ENCODE measurements at regions not wholly inside any gene's neighbourhood (a gene's known extent, or its start where the extent isn't known, plus 50 kb on each side); places are given as distances from the start of the nearest gene placed in this dataset.
"Not testable (repeated sequence)": the region's sequence is repeated elsewhere in the genome, so short reads cannot be mapped to it uniquely, and the experiment has no call there.

DNA sequence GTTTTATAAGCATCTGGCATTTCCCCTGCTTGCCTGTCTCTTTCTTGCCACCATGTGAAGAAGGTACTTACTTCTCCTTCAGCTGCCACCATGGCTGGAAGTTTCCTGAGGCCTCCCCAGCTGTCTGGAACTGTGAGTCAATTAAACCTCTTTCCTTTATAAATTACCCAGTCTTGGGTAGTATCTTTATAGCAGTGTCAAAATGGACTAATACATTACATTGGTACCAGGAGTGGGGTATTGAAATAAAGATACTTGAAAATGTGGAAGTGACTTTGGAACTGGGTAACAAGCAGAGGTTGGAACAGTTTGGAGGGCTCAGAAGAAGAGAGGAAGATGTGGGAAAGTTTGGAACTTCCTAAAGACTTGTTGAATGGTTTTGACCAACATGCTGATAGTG is 223.9 kb upstream of the F9 start:
- BruUV-seq (replicated peaks); POLR2A ChIA-PET; H3K27ac ChIP-seq (ENCODE audit: low read depth, low read length, poor library complexity, severe bottlenecking); H3K4me1 ChIP-seq (ENCODE audit: insufficient read depth, low read length, poor library complexity, severe bottlenecking); H4K20me1 ChIP-seq (ENCODE audit: insufficient read depth, low read length); CTCF ChIA-PET (ENCODE audit: unreplicated experiment); H3K9me2 ChIP-seq (ENCODE audit: insufficient read depth, low read length); H3K79me2 ChIP-seq (ENCODE audit: insufficient read depth, low read depth, low read length); H3K36me3 ChIP-seq (ENCODE audit: insufficient read depth, low read length); H3K4me2 ChIP-seq (ENCODE audit: low read length); H2AFZ ChIP-seq (ENCODE audit: low read length); intact Hi-C loops (cut with micrococcal nuclease; ENCODE audit: unreplicated experiment); H3K4me3 ChIP-seq (ENCODE audit: low read depth, low read length, poor library complexity, severe bottlenecking); DNase-seq (ENCODE audit: low spot score); H3K9me3 ChIP-seq (ENCODE audit: low read length): not testable (repeated sequence)

DNA sequence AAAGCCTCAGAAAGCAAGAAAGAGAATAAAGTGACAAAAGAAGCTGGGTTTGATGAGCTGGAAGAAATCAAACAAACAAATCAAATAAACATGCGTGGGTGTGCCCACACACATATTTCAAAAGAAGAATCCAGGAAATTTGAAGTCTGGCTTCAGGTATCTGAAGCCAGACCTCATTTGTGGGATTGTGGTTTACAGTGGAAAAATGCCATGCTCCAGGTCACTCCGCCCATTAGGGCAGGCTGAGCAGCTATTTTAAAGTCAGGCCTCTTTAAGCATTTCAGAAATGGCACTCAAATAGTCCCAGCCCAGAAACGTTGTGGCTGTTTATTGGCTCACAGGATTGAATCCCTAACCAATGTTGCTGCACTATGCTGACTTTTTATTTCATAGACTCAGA is 226.1 kb upstream of the F9 start:
- H3K4me3 ChIP-seq (ENCODE audit: low read depth, low read length, poor library complexity, severe bottlenecking), result no peak overlapping the region
- DNase-seq (ENCODE audit: low spot score), result no peak
- no peak overlapping the region for H3K27ac ChIP-seq (ENCODE audit: low read depth, low read length, poor library complexity, severe bottlenecking)
- intact Hi-C loops (cut with micrococcal nuclease; ENCODE audit: unreplicated experiment), result no loop called here
- no TSS peak for BruUV-seq (replicated peaks)
- H3K9me2 ChIP-seq (ENCODE audit: insufficient read depth, low read length), result no peaks in the 10 kb centered on the region
- H2AFZ ChIP-seq (ENCODE audit: low read length), result no peak overlapping the region
- no peak overlapping the region for H3K4me2 ChIP-seq (ENCODE audit: low read length)
- TF ChIP-seq EZH2phosphoT487 (IDR thresholded peaks at IDR 0.05; ENCODE audit: borderline replicate concordance, low read depth, low read length), result no peak
- TF ChIP-seq, protein P1, sequence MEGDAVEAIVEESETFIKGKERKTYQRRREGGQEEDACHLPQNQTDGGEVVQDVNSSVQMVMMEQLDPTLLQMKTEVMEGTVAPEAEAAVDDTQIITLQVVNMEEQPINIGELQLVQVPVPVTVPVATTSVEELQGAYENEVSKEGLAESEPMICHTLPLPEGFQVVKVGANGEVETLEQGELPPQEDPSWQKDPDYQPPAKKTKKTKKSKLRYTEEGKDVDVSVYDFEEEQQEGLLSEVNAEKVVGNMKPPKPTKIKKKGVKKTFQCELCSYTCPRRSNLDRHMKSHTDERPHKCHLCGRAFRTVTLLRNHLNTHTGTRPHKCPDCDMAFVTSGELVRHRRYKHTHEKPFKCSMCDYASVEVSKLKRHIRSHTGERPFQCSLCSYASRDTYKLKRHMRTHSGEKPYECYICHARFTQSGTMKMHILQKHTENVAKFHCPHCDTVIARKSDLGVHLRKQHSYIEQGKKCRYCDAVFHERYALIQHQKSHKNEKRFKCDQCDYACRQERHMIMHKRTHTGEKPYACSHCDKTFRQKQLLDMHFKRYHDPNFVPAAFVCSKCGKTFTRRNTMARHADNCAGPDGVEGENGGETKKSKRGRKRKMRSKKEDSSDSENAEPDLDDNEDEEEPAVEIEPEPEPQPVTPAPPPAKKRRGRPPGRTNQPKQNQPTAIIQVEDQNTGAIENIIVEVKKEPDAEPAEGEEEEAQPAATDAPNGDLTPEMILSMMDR (conservative IDR thresholded peaks at IDR 0.05; ENCODE audit: low read length), result no peak
- no peaks in the 10 kb centered on the region for H3K9me3 ChIP-seq (ENCODE audit: low read length)
- H3K4me1 ChIP-seq (ENCODE audit: insufficient read depth, low read length, poor library complexity, severe bottlenecking), result no peaks in the 10 kb centered on the region
- no peaks in the 10 kb centered on the region for H3K79me2 ChIP-seq (ENCODE audit: insufficient read depth, low read depth, low read length)
- no peaks in the 10 kb centered on the region for H4K20me1 ChIP-seq (ENCODE audit: insufficient read depth, low read length)
- CTCF ChIA-PET (ENCODE audit: unreplicated experiment), result no interaction called here
- POLR2A ChIA-PET, result no interaction called here
- H3K36me3 ChIP-seq (ENCODE audit: insufficient read depth, low read length), result no peaks in the 10 kb centered on the region

DNA sequence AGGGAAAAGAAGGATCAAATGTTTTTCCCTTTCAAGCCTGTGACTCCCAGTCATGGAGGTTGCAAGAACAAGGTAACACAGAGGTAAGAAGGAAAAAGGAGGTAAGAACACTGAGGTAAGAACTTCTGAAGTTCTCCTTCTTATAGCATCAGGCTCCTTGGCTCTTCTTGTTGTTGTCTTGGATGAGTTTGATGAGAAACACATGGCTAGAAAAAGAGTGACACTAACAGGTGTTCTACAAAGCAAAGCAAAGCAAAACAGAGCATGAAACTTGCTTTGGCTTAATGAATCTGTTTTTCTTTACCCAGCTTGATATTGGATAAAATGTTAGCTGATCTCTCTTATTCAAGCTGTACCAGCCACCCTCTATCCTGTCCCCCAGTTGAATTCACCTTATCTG is 231.2 kb upstream of the F9 start:
- H3K4me1 ChIP-seq (ENCODE audit: insufficient read depth, low read length, poor library complexity, severe bottlenecking), result no peaks in the 10 kb centered on the region
- H2AFZ ChIP-seq (ENCODE audit: low read length), result no peak overlapping the region
- no peaks in the 10 kb centered on the region for H3K9me2 ChIP-seq (ENCODE audit: insufficient read depth, low read length)
- intact Hi-C loops (cut with micrococcal nuclease; ENCODE audit: unreplicated experiment), result no loop called here
- H4K20me1 ChIP-seq (ENCODE audit: insufficient read depth, low read length), result no peaks in the 10 kb centered on the region
- no peak overlapping the region for H3K4me3 ChIP-seq (ENCODE audit: low read depth, low read length, poor library complexity, severe bottlenecking)
- no peak overlapping the region for H3K27ac ChIP-seq (ENCODE audit: low read depth, low read length, poor library complexity, severe bottlenecking)
- TF ChIP-seq, protein P1 (conservative IDR thresholded peaks at IDR 0.05; ENCODE audit: low read length), result no peak
- TF ChIP-seq EZH2phosphoT487 (IDR thresholded peaks at IDR 0.05; ENCODE audit: borderline replicate concordance, low read depth, low read length), result no peak
- POLR2A ChIA-PET, result interaction anchor here (0.5 kb wide), 1 partner anchor 264 kb away, joined by 3 read pairs; no protein-coding TSS in a partner anchor
- no peak for DNase-seq (ENCODE audit: low spot score)
- no peaks in the 10 kb centered on the region for H3K36me3 ChIP-seq (ENCODE audit: insufficient read depth, low read length)
- H3K4me2 ChIP-seq (ENCODE audit: low read length), result no peak overlapping the region
- no peaks in the 10 kb centered on the region for H3K79me2 ChIP-seq (ENCODE audit: insufficient read depth, low read depth, low read length)
- BruUV-seq (replicated peaks), result no TSS peak
- no peaks in the 10 kb centered on the region for H3K9me3 ChIP-seq (ENCODE audit: low read length)
- CTCF ChIA-PET (ENCODE audit: unreplicated experiment), result no interaction called here
